Fibroblast of villous mesenchyme (primary cell): ENCODE measurements at regions not wholly inside any gene's neighbourhood (a gene's known extent, or its start where the extent isn't known, plus 50 kb on each side); places are given as distances from the start of the nearest gene placed in this dataset.

Experiments
- DNase-seq: peaks from one replicate; pipeline ENCODE4 v3.0.0-alpha.2; 2010; ENCODE audit warnings: low read depth
- H3K4me3 ChIP-seq: 2 replicates; pipeline ENCODE4 v1.5.1; 2011; ENCODE audit warnings: low read depth, mild to moderate bottlenecking, low read length
- TF ChIP-seq, protein P1 (sequence below): IDR thresholded peaks from 2 replicates; pipeline ENCODE4 v1.5.1; 2012; ENCODE audit warnings: low read depth, mild to moderate bottlenecking, low read length; ENCODE audit not compliant: insufficient read depth

DNA sequence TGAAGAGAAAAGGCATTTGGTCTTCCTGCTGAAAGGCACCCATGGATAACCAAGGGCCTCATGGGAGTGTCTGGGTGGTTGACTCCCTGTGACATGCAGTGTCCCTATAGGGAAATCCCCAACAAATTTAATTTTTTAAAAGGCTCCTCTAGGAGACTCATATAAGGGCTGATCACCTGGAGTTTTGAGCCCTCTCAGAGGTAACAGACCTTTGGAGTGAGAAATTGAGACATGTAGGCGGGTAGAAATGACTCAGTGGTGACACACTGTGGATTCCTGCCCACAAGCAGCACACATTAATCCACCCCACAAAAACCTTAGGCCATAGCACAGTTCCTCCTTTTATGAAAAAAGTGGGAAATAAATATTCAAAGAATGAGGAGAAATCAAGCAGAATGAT is 557.0 kb upstream of the CNTNAP5 start:
- H3K4me3 ChIP-seq, result no peak overlapping the region
- TF ChIP-seq, protein P1, sequence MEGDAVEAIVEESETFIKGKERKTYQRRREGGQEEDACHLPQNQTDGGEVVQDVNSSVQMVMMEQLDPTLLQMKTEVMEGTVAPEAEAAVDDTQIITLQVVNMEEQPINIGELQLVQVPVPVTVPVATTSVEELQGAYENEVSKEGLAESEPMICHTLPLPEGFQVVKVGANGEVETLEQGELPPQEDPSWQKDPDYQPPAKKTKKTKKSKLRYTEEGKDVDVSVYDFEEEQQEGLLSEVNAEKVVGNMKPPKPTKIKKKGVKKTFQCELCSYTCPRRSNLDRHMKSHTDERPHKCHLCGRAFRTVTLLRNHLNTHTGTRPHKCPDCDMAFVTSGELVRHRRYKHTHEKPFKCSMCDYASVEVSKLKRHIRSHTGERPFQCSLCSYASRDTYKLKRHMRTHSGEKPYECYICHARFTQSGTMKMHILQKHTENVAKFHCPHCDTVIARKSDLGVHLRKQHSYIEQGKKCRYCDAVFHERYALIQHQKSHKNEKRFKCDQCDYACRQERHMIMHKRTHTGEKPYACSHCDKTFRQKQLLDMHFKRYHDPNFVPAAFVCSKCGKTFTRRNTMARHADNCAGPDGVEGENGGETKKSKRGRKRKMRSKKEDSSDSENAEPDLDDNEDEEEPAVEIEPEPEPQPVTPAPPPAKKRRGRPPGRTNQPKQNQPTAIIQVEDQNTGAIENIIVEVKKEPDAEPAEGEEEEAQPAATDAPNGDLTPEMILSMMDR, result no peak
- DNase-seq, result no peak

DNA sequence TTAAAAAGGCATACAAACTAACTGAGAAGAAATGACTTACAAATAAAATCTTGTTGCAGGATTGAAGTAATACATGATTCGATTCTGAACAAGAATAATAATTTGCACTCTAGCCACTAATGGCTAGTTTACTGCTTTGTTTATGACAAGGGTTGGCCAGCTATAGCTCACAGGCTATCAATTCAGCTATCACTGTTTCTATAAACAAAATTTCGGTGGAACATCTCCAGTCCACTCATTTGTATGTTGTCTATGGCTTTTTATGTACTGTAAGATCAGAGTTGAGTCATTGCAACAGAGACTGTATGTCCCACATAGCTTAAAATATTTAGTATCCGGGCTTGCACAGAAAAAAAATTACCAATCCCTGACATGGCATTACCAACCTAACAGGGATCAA is 543.7 kb upstream of the CNTNAP5 start:
- TF ChIP-seq, protein P1, result no peak
- no peak for DNase-seq
- no peak overlapping the region for H3K4me3 ChIP-seq

DNA sequence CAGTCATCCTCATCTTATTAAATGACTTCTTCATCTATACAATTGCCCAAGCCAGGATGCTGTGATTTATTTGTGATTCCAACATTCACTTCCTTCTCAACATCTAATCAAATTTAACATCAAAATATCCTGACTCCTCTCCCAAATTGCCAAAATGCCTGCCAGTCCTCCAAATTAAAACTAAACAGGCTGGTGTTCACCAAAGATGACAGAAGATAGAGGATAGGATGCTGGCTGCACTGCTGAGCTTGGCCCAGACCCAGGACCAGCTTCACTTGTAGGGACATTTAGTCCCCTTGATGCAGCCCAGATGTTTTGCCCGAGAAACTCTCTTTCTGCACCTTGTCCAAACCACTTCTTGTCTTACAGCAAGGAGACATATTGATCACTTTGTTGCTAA is 540.0 kb upstream of the CNTNAP5 start:
- DNase-seq, result no peak
- no peak overlapping the region for H3K4me3 ChIP-seq
- TF ChIP-seq, protein P1, result no peak

DNA sequence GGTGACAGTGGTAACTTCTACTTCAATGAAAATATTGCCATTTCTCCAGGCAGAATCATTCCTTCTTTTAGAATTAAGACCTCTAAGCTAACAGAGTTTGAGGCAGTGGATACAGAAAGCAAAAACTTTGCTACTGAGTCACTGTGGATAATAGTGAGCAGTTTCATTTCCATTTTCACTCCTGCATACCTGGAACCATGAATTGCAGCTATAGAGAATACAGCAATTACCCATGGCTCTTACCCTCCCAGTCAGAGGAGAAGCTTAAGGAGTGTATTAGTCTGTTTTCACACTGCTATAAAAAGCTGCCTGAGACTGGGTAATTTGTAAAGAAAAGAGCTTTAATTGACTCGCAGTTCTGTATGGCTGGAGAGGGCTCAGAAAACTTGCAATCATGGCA is 531.4 kb upstream of the CNTNAP5 start:
- no peak for DNase-seq
- TF ChIP-seq, protein P1, result no peak
- no peak overlapping the region for H3K4me3 ChIP-seq

- no peak overlapping the region for H3K4me3 ChIP-seq
- DNase-seq, result no peak
- TF ChIP-seq, protein P1, result no peak
Observed at GRCh38 chr2:123495241-123495640, 529.8 kb upstream of the CNTNAP5 start.

DNA sequence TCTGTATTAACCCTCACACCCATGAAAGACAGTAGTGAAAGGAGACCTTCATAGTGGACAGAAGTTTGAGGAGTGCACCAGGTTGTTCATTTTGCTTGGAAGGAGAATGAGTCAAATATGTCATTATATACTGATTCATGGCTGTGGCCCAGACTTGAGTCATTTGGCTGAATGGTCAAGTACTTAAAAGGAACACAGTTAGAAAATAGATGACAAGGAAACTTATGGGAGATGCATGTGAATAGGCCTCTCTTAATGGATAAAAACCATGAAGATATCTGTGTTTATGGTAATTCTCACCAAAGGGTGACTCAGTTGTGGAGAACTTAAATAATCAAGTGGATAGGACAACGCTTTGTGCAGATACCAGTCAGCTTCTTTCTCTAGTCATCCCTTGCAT is 524.7 kb upstream of the CNTNAP5 start:
- no peak overlapping the region for H3K4me3 ChIP-seq
- TF ChIP-seq, protein P1, result no peak
- no peak for DNase-seq

DNA sequence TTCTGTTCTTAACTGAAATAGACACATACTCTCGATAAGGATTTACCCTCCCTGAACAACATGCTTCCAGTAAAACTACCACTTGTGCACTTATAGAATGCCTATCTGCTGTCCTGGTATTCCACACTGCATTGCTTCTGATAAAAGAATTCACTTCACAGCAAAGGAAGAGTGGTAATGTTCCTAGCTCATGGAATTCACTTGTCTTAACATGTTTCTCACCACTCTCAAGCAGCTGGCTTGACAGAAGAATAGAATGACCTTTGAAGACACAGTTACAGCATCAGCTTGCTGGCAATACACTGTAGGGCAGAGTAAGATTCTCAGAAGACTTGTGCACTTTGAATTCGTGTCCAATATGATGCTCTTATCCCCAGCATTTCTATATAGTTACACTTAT is 524.1 kb upstream of the CNTNAP5 start:
- H3K4me3 ChIP-seq, result no peak overlapping the region
- TF ChIP-seq, protein P1, result no peak
- DNase-seq, result no peak
